WTC11 (cell line): ENCODE measurements at regions not wholly inside any gene's neighbourhood (a gene's known extent, or its start where the extent isn't known, plus 50 kb on each side); places are given as distances from the start of the nearest gene placed in this dataset.

Experiments
- CTCF ChIP-seq: fragments of 200-600 bp; IDR thresholded peaks from 2 replicates; pipeline ENCODE4 v1.8.0; 2022; ENCODE audit warnings: antibody characterized with exemption
- ETV6 ChIP-seq: sonication (generic); formaldehyde crosslinking; IDR thresholded peaks from 2 replicates; pipeline ENCODE4 v1.8.1; 2022; ENCODE audit warnings: mild to moderate bottlenecking, missing genetic modification reagents
- FOXP1 ChIP-seq: sonication (generic); formaldehyde crosslinking; IDR thresholded peaks from 2 replicates; pipeline ENCODE4 v1.8.0; 2022; ENCODE audit warnings: missing genetic modification reagents, mild to moderate bottlenecking, moderate library complexity, borderline replicate concordance
- KAT7 ChIP-seq: sonication (generic); formaldehyde crosslinking; IDR thresholded peaks from 2 replicates; pipeline ENCODE4 v1.8.1; 2023; ENCODE audit warnings: missing genetic modification reagents, mild to moderate bottlenecking, borderline replicate concordance
- TP53 ChIP-seq: sonication (generic); formaldehyde crosslinking; IDR thresholded peaks from 2 replicates; pipeline ENCODE4 v1.8.1; 2023; ENCODE audit warnings: mild to moderate bottlenecking, missing genetic modification reagents
- ZNF512 ChIP-seq: sonication (generic); formaldehyde crosslinking; IDR thresholded peaks from 2 replicates; pipeline ENCODE4 v1.8.1; 2022; ENCODE audit warnings: missing genetic modification reagents, borderline replicate concordance

GRCh38 chr10:44053391-44053790 is 331.5 kb downstream of the CXCL12 start:
- TF ChIP-seq CTCF (no peak), KAT7 (CRISPR knock-in tag) (no peak), TP53 (CRISPR knock-in tag) (no peak), FOXP1 (no peak), ZNF512 (CRISPR knock-in tag) (no peak), ETV6 (CRISPR knock-in tag) (no peak)
